K562 (cell line): ENCODE measurements at regions not wholly inside any gene's neighbourhood (a gene's known extent, or its start where the extent isn't known, plus 50 kb on each side); places are given as distances from the start of the nearest gene placed in this dataset.

ENCODE experiments used
- CTCF ChIP-seq, 3 experiments: IDR thresholded peaks in 2 of 3; conservative IDR thresholded peaks in 1 of 3; 2 replicates each; pipeline ENCODE4 v1.5.1; 2011 to 2012; ENCODE audit warnings: low read length in 3 of 3, mild to moderate bottlenecking in 3 of 3, control low read depth in 2 of 3, improper control_type of control experiment in 1 of 3, inconsistent platforms in 1 of 3, low read depth in 1 of 3, mixed read lengths in 1 of 3, moderate library complexity in 1 of 3; ENCODE audit not compliant: insufficient read depth in 2 of 3
- EZH2 ChIP-seq: IDR thresholded peaks from 2 replicates; pipeline ENCODE4 v1.6.1; 2012; ENCODE audit warnings: low read depth, mild to moderate bottlenecking, inconsistent platforms, low read length, borderline replicate concordance
- NFRKB ChIP-seq: fragments of 450-650 bp; IDR thresholded peaks from 2 replicates; pipeline ENCODE4 v1.6.1; 2016; ENCODE audit warnings: low read depth
- PRDM10 ChIP-seq: fragments of 450-650 bp; IDR thresholded peaks from 2 replicates; pipeline ENCODE4 v1.6.1; 2018; ENCODE audit not compliant: partially characterized antibody
- SMARCC2 ChIP-seq: fragments of 450-650 bp; IDR thresholded peaks from 2 replicates; pipeline ENCODE4 v1.6.1; 2017; ENCODE audit warnings: antibody characterized with exemption, moderate library complexity, mild to moderate bottlenecking, low read depth
- TEAD4 ChIP-seq, 2 experiments: sonication (generic) in 1 of 2; formaldehyde crosslinking in 1 of 2; IDR thresholded peaks; 2 replicates each; pipeline versions ENCODE4 v1.6.1 to v1.8.0; 2012 to 2022; ENCODE audit warnings: borderline replicate concordance in 1 of 2, inconsistent platforms in 1 of 2, low read length in 1 of 2, mild to moderate bottlenecking in 1 of 2, missing genetic modification reagents in 1 of 2
- ZNF354B ChIP-seq: fragments of 250-450 bp; sonication (Bioruptor Pico); IDR thresholded peaks from 2 replicates; pipeline ENCODE4 v1.4.0; 2020
- ZNF75A ChIP-seq: fragments of 450-650 bp; formaldehyde crosslinking; IDR thresholded peaks from 2 replicates; pipeline ENCODE4 v1.4.0; 2020; ENCODE audit warnings: mild to moderate bottlenecking

GRCh38 chr11:54930930-54931329 is 224.3 kb downstream of the OR4A5 start:
- TF ChIP-seq ZNF354B (no peak), NFRKB (no peak), SMARCC2 (no peak), ZNF75A (CRISPR knock-in tag) (no peak), PRDM10 (no peak), CTCF (IDR thresholded peaks at IDR 0.05 in 2 of 3, conservative IDR thresholded peaks at IDR 0.05 in 1 of 3; ENCODE audit: insufficient read depth in 2 of 3, low read depth in 1 of 3, low read length in 3 of 3) (no peak), EZH2 (no peak), TEAD4 (IDR thresholded peaks at IDR 0.05; ENCODE audit: low read length) (no peak), TEAD4 (CRISPR knock-in tag; IDR thresholded peaks at IDR 0.05; ENCODE audit: borderline replicate concordance) (no peak)
